Stimulated activated effector memory CD8-positive, alpha-beta T cell treated with anti-CD3 and anti-CD28 coated beads, Interleukin-12 subunit alpha, Interleukin-12 subunit beta, amount 100 ng/mL, for 72 hours (primary cell): ENCODE measurements at regions not wholly inside any gene's neighbourhood (a gene's known extent, or its start where the extent isn't known, plus 50 kb on each side); places are given as distances from the start of the nearest gene placed in this dataset.
A peak's percentile ranks its signal among the peaks of the same experiment; 100 is the strongest.

Experiments
- ATAC-seq: fragments of 150-1000 bp; cut with Tn5 transposase; 2 replicates; pipeline ENCODE4 v1.10.0; 2021
- DNase-seq, 2 donors: peaks; one replicate each; pipeline ENCODE4 v3.0.0; 2021 to 2022; ENCODE audit warnings: low spot score in 2 of 2
- H3K27ac Mint-ChIP-seq: one replicate; pipeline ENCODE4 v1.8.0; 2022; ENCODE audit warnings: mild to moderate bottlenecking, mixed read lengths
- H3K36me3 Mint-ChIP-seq: one replicate; pipeline ENCODE4 v1.8.0; 2022; ENCODE audit warnings: mild to moderate bottlenecking, mixed read lengths
- H3K4me1 Mint-ChIP-seq: one replicate; pipeline ENCODE4 v1.8.0; 2022; ENCODE audit warnings: mixed read lengths
- H3K4me3 Mint-ChIP-seq: one replicate; pipeline ENCODE4 v1.8.0; 2022; ENCODE audit warnings: mild to moderate bottlenecking, mixed read lengths
- H3K9me3 Mint-ChIP-seq: one replicate; pipeline ENCODE4 v1.8.0; 2022; ENCODE audit warnings: mixed read lengths

DNA sequence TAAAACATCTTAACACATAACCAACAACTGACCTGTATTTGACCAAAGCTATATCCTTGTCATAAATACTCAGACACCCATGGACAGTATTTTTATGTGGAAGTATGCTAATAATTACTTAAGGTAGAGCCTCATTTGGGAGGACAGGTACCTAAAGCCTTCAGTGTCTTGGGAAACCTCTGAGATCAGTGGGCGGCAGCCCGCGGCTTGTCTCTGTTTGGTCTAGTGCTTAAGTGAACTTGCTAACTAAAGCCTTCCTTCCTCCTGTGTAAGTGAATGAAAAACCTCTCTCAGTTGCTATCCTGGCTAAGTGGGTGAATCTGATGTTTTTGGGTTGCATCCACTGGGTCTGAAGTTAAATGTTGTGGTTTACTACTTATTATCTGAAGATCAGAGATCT, 144.5 kb upstream of the AGR3 start:
- ATAC-seq = no peak

DNA sequence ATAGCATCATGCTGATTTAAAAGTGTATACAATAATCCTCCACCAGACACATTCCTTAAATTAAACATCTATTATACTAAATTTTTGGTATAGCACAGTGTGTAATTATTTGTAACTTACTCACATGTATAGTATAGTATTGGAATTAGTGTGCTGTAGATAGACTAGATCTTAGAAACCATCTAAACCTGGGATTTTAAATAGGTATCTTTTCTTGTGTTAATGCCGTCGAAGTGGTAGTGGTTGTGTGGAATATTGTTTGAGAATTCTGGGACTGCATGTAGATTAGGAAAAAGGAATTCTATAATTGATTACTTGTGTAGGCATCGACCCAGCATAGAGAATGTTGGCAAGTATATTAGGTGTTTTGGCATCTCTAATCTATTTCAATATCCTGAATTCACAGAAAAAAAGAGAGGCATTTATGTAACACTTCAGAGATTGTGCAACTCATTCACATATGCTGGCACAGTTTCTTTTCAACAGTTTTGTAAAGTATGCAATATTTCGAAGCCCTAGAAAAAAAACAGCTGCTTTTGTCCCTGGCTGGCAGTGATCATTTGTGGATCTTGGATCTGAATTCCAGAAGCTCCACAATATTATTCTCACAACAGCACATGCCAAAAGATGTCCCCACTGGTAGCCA, 145.5 kb upstream of the AGR3 start:
- DNase-seq = no peak
- no peaks in the 10 kb centered on the region for H3K36me3 Mint-ChIP-seq

More for the DNA sequence above, 144.5 kb upstream of the AGR3 start:
- DNase-seq = no peak
- Mint-ChIP-seq H3K4me1 (peaks cover 26% of the 10 kb centered on the region), H3K27ac (no peak overlapping the region), H3K9me3 (no peaks in the 10 kb centered on the region), H3K4me3 (no peak overlapping the region), H3K36me3 (no peaks in the 10 kb centered on the region)

DNA sequence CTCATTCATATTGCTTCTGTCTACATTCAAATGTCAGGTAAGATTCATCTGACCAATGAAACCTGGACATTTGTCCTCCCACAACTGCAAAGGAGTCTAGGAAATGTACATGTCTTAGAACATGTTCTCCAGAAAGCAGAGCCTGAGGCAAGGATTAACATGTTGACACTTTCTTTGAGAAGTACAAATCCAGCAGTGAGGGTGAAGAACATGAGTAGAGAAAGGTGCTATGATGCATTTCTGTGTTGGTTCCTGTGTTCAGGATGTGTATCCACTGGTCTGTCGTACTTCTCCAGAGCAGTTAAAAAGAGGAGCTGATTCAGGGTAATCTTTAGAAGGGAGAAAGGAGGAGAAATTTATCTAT, 146.0 kb upstream of the AGR3 start:
- DNase-seq = no peak
- Mint-ChIP-seq H3K27ac (no peak overlapping the region), H3K9me3 (no peaks in the 10 kb centered on the region), H3K4me1 (peaks cover 30% of the 10 kb centered on the region), H3K36me3 (no peaks in the 10 kb centered on the region), H3K4me3 (no peak overlapping the region)
- ATAC-seq = no peak

More for the DNA sequence above, 145.5 kb upstream of the AGR3 start:
- no peaks in the 10 kb centered on the region for H3K9me3 Mint-ChIP-seq
- ATAC-seq = no peak
- H3K27ac Mint-ChIP-seq = no peak overlapping the region
- H3K4me1 Mint-ChIP-seq = peaks cover 35% of the 10 kb centered on the region
- H3K4me3 Mint-ChIP-seq = no peak overlapping the region

DNA sequence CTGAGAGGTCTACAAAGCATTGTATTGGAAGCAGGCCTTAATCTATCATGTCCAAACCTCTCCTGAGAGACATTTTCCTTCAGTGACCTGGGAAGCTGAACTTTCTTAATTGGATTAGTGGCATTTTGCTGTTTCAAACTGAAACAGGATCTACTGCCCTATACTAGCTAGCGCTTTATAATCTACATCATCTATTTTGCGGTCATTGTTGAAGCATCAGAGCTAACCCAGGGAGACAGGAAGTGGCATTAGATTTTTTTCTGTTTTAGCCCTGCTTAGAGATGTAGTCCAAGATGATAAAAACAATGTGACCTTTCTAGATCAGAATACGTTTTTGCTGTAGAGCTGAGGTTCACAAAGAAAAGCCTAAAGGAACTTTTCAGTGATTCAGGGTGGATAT, 147.4 kb upstream of the AGR3 start:
- no peaks in the 10 kb centered on the region for H3K36me3 Mint-ChIP-seq
- H3K27ac Mint-ChIP-seq = no peak overlapping the region
- H3K9me3 Mint-ChIP-seq = no peaks in the 10 kb centered on the region
- H3K4me3 Mint-ChIP-seq = no peak overlapping the region
- DNase-seq = no peak
- ATAC-seq = peak; percentile 89
- H3K4me1 Mint-ChIP-seq = peaks cover 25% of the 10 kb centered on the region

DNA sequence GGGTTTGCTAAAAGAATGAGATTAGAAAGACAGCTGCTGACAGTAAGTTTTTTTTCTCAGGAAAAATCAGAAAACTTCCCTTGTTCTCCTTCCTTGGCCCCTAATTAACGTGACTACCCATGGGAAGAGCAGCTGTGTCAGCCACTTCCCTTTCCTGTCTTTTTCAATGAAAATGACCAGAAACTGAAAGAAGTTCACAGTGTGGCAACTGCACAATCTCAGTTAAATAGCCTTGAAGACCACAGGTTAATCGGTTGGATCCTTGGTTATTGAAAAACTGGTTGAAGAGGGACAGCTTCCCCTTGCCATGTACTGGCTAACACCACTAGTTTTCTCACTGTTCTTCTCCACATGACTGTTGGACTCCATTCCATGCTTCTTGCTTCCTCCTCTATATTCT, 148.8 kb upstream of the AGR3 start:
- Mint-ChIP-seq H3K9me3 (no peaks in the 10 kb centered on the region), H3K4me1 (peaks cover 25% of the 10 kb centered on the region), H3K27ac (no peak overlapping the region), H3K4me3 (no peak overlapping the region), H3K36me3 (no peaks in the 10 kb centered on the region)
- DNase-seq (no peak), ATAC-seq (no peak)

DNA sequence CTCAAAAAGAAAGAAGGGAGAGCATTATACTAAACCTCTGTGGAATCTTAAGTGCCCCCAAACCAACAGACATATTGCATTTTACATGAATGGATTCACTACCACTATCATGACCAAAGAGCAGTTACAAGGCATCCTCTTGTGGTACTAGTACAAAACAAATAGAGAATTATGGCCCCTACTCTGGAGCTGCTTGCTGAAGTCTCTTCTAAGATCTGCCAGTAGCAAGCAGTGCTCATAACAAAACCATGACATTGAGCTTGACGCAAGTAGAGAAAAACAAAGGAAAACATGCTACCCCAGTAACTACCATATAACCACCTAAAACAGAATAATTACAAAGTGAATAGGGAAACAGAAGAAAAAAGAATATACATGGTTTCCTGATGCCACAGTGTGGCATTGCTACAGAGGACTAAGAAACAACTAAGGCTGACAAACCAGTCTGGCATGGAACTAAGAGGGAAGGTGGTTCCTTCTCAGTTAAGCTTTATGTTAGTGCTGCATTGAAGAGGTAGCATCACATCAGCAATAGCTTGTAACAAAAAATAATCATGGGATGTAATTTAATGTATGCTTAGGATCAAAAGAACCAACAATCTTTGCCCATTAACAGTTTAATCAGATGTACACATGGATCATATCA, 150.2 kb upstream of the AGR3 start:
- DNase-seq (no peak), ATAC-seq (peak; percentile 80)
- Mint-ChIP-seq H3K4me1 (peaks cover 24% of the 10 kb centered on the region), H3K9me3 (no peaks in the 10 kb centered on the region), H3K27ac (no peak overlapping the region), H3K36me3 (no peaks in the 10 kb centered on the region), H3K4me3 (no peak overlapping the region)

DNA sequence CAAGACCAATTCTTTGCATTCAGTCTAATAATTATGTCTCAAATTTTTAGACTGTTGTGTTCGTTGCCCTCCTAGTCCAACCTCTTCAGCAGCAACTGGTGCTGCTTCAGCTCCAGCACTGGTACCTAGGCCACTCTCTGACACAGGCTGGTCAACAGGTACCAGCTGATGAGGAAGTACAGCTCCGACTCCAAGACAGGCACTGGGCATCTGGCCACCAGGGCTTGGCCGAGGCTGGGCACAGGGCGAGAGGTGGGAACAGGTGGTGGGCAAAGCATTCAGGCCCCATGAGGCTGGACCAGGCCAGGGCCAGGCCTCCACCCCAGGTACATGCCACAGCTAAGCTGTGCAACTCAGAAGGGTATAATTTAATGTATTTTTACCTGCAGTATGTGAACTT, 151.5 kb upstream of the AGR3 start:
- Mint-ChIP-seq H3K36me3 (no peaks in the 10 kb centered on the region), H3K4me3 (no peak overlapping the region), H3K4me1 (peaks cover 26% of the 10 kb centered on the region), H3K27ac (no peak overlapping the region), H3K9me3 (no peaks in the 10 kb centered on the region)
- ATAC-seq = no peak
- no peak for DNase-seq

DNA sequence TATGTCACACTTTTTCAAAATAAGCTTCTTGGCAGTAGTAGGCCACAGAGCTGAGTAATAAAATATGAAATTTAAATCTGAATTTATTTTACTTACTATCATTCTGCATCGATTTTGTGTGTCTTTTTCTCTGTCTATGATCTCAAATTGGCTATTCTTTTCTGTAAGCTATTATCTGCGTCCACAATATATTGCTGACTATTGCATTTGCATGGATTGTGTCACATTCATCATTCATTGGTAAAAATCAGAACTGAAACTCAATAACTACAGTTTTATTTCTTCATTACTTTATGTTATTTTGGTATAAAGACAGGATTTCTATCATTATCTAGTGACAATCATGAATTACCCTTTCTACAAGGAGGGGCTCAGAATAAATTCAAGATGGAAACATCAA, 154.8 kb upstream of the AGR3 start:
- Mint-ChIP-seq H3K4me1 (peaks cover 26% of the 10 kb centered on the region), H3K36me3 (no peaks in the 10 kb centered on the region), H3K27ac (no peak overlapping the region), H3K4me3 (no peak overlapping the region), H3K9me3 (no peaks in the 10 kb centered on the region)
- DNase-seq (no peak), ATAC-seq (no peak)

DNA sequence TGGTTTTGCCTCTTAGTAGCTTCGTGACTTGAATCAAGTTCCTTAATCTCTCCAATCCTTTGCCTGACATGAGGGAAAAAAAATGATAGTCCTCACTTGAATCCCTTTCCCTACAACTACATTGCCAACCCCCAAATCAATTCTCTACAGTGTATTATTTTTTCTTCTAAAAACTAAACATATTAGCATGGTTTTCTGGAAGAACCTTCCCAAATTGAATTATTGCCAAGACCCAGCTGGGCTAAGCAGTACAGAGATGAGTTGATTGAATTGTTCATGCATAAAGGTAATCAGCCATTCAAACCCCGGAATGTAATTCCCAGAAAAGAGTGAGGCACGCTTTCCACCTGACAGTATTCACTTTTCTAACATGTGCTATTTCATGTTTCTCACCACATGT, 155.6 kb upstream of the AGR3 start:
- Mint-ChIP-seq H3K4me3 (no peak overlapping the region), H3K4me1 (peaks cover 20% of the 10 kb centered on the region), H3K36me3 (no peaks in the 10 kb centered on the region), H3K9me3 (no peaks in the 10 kb centered on the region), H3K27ac (no peak overlapping the region)
- no peak for DNase-seq
- no peak for ATAC-seq

DNA sequence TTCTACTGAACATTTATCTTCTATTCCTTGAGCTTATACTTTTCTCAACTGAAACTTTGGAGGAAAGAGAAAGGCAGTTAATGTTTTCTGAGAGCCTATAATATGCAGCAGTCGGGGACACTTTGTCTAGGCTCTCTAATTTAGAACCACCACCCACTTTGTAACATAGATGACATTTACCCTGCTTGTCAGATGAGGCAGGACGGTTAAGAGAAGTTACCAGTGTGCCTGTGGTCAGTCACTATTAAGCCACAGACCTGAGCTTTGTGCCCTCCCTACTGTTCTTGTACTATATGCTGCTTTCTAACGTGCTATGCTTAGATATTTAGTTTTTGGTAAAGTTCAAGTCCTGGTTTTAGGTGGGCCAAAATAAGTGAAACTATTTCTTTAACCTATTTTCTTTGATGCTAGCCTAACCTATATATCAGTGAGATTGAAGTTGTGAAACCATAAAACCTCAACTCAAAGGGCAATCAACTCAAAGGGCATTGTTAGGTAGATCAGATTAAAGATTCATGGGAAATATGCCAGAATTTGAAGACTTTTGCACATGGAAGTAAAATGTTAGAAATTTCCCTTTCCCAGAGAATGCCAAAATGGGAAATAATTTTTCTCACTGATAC, 156.5 kb upstream of the AGR3 start:
- no peak for DNase-seq
- no peaks in the 10 kb centered on the region for H3K9me3 Mint-ChIP-seq
- H3K4me3 Mint-ChIP-seq = no peak overlapping the region
- ATAC-seq = peak; percentile 45
- no peaks in the 10 kb centered on the region for H3K36me3 Mint-ChIP-seq
- no peak overlapping the region for H3K27ac Mint-ChIP-seq
- H3K4me1 Mint-ChIP-seq = peaks cover 25% of the 10 kb centered on the region

DNA sequence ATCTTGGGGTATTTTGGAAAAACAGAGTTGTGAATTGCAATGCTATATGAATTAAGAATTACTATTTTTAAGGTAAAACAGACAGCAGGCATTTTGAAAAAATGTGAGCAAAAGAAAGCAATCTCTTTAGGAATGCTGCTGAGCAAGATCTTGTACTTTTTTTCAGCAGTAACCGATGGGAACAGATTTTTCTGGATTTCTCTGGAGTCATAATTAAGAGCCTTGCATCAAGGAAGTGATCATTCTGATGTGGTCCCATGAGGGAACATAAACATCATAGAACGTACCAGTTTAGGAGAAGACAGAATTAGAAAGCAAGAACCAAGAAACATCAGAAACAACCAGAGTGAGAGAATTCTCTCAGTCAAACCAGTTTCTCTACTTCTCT, 157.0 kb upstream of the AGR3 start:
- ATAC-seq = no peak
- H3K9me3 Mint-ChIP-seq = no peaks in the 10 kb centered on the region
- no peak overlapping the region for H3K27ac Mint-ChIP-seq
- no peak for DNase-seq
- no peak overlapping the region for H3K4me3 Mint-ChIP-seq
- H3K36me3 Mint-ChIP-seq = no peaks in the 10 kb centered on the region
- H3K4me1 Mint-ChIP-seq = peaks cover 30% of the 10 kb centered on the region

DNA sequence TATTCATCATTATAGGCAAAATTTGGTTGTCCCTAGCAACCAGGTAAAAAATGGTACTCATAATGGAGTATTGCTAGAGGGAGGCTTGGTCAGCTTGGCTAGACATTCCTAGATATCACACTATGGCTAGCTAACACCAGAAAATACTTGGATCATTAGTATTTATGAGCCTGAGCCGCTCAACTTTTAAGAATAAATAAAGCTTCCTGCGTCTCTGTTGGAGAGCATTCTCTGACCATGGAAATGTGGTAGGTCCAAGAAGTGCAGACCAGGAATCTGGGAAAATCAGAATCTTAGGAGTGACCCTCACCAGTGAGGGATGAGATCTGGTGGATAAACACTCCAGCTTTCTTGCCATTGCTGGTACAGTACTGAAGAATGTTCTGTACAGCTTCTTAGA, 157.6 kb upstream of the AGR3 start:
- ATAC-seq (no peak), DNase-seq (no peak)
- Mint-ChIP-seq H3K4me3 (no peak overlapping the region), H3K9me3 (no peaks in the 10 kb centered on the region), H3K36me3 (no peaks in the 10 kb centered on the region), H3K4me1 (peaks cover 34% of the 10 kb centered on the region), H3K27ac (no peak overlapping the region)

DNA sequence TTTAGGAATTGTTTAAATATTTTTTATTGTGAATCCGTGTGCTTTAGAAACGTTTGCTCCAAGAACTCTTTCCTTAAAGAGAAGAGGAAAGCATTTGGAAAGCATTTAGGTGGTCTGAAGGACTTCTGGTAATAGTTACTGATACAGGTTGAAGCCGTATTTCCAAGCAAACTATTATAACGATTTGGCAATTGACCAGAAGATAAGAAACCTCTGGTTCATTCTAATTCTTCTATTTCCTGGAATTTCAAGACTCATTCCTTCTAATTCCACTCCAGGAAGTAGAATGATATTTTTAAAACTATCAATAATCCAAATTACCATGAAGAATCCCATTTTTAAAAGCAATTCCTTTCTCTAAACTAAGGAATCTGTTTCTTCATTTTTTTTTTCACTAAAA, 158.9 kb upstream of the AGR3 start:
- H3K4me3 Mint-ChIP-seq = no peak overlapping the region
- H3K4me1 Mint-ChIP-seq = peaks cover 34% of the 10 kb centered on the region
- no peak overlapping the region for H3K27ac Mint-ChIP-seq
- ATAC-seq (no peak), DNase-seq (no peak)
- H3K9me3 Mint-ChIP-seq = no peaks in the 10 kb centered on the region
- H3K36me3 Mint-ChIP-seq = no peaks in the 10 kb centered on the region

DNA sequence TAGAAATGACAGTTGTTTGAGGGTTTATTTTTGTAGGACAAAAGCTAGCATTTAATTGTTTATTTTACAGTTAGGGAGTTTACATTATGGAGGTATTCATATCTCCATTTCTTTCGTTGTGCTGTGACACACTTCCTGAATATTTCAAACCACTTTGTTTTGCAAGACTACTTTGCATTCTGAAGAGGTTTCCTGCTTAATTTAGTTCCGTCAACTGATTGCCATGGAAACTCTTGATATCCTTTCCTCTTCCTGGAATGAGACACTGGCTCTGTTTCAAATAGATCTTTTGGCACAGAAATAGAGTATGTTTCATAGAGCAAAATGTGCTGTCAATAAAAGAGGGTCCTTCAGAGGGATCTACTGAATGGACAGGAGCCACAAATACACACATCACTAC, 159.5 kb upstream of the AGR3 start:
- Mint-ChIP-seq H3K4me1 (peaks cover 34% of the 10 kb centered on the region), H3K36me3 (no peaks in the 10 kb centered on the region), H3K4me3 (no peak overlapping the region), H3K9me3 (no peaks in the 10 kb centered on the region), H3K27ac (peak overlapping the region; percentile 62)
- ATAC-seq = no peak
- DNase-seq = no peak

DNA sequence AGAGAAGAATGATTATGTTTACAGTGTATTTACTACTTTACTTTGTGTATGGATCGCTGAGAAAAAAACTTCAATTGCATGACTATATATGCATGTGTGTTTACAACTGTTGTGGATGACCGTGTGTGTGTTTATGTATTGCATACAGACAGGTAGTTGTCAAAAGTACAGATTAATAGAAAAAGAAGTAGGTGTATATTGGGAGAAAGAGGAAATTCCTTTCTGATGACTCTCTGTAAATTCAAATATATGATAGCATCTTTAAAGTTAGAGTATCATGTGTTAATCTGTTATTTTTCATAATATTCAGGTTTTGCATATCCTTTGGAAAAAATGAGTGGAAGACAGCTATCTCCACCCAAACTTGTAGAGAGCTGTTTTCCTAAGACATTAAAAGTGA, 160.4 kb upstream of the AGR3 start:
- DNase-seq (no peak), ATAC-seq (no peak)
- H3K4me1 Mint-ChIP-seq = peaks cover 34% of the 10 kb centered on the region
- H3K9me3 Mint-ChIP-seq = no peaks in the 10 kb centered on the region
- peak overlapping the region; percentile 66 for H3K27ac Mint-ChIP-seq
- no peaks in the 10 kb centered on the region for H3K36me3 Mint-ChIP-seq
- no peak overlapping the region for H3K4me3 Mint-ChIP-seq
